ENCODE measurements at regions not wholly inside any gene's neighbourhood (a gene's known extent, or its start where the extent isn't known, plus 50 kb on each side); places are given as distances from the start of the nearest gene placed in this dataset.
"Not testable (repeated sequence)": the region's sequence is repeated elsewhere in the genome, so short reads cannot be mapped to it uniquely, and the experiment has no call there.

- no peak for DNase-seq (ENCODE audit: low spot score)
Measured at GRCh38 chr10:129041916-129042315, 425.1 kb upstream of the MGMT start.

- no peak for DNase-seq (ENCODE audit: low spot score)
Measured at GRCh38 chr10:129042776-129043595, 424.1 kb upstream of the MGMT start.

DNA sequence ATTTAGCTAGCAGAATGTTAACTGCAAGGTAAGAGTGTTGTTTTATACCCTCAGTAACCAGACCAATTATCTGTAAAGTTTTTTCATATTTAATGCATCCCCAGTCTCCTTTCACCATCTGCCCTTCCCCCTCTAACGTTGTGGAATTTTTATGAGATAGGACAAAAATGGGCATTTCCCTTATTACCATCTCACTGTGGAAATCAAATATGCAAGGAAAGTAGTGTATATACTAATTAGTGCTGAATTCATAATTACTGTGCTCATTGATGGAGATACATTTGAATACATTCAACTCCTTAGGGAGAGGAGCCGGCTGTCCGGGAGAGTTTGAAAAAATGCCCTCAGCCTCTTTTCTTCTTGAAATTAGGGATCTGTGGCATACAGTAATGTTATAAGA is 423.4 kb upstream of the MGMT start:
- no peak for DNase-seq (ENCODE audit: low spot score)

DNA sequence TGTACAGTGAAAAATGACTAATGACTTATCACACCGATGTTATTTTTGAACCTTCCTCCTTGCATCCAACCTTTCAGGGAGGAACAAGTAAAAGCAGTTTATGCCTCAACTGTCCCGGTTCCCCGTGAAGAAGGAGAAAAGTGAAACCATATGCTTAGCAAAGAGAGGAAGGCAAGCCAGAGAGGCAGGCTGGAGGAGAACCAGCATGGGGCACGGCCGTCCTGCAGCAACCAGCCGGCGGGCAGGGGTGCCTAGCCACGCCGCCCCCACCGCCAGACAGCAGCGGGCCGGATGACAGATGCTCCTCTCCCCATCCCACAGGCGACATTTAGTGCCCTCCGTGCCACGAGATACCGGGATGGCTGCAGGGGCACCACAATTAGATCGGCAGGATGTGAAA is 421.4 kb upstream of the MGMT start:
- DNase-seq (ENCODE audit: low spot score): no peak

DNA sequence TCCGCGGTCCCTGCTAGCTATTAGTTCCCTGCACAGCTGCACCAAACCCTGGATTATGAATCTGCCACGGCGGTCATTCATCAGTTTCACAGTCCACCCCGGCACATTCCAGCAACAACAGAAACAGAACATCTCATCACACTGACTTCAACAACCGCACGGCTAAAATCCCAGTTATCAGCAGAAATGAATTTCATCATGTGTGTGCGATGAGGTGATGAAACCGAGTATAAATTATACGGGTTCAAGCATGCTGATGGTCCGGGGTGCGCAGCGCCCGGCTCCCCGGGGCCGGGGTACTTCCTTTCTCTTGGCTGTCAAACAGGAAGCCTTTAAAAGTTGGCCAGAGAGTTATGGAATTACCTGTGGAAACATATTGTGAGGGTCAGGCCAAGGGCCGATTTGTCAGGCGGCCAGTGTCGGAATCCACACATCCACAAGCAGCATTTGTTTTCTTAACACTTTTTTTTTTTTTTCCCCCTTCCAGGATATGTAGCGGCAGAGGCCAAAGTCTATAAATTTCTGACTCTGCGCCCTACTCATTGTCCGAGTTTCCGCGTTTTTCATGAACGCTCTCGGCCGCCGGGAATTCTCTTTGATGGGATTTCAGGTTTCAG is 420.9 kb upstream of the MGMT start:
- no peak for DNase-seq (ENCODE audit: low spot score)

DNA sequence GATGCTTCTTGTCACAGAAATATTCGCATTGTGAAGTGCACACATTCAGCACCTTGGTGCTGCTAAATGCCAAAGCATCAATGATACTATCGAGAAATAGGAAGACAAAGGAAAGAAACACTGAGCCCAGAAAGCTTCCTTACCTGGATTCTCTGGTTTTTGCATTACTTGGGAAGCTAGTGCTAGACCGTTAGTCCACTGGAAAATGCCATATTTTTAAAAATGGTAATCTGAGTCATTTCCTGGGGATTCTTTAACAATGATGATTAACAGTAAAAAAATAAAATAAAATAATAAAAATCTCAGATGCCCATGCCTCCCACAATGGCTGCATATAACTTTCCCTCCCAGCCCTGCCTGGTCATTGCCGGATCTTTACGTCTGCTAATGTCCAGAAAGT is 420.1 kb upstream of the MGMT start:
- DNase-seq (ENCODE audit: low spot score): no peak

- no peak for DNase-seq (ENCODE audit: low spot score)
Measured at GRCh38 chr10:129047600-129047999, 419.4 kb upstream of the MGMT start.

DNA sequence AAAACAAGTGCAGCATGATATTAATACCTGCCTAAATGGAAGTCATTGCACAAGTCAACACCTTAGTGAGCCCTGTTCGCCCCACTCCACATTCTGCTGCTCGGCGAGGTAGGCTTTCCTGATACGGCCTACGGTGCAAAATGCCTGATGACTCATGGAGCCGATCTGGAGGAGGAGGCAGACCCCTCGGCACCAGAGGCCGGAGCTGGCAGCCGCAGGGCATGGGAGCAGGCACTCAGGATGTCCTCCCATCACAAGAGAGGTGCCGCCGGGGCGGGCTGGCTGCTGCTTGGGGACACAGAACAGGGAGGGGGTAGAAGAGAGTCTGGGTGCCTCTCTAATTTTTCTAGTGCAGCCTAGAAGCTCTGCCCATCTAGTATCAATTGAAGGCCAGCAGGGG is 418.5 kb upstream of the MGMT start:
- DNase-seq (ENCODE audit: low spot score): no peak

- no peak for DNase-seq (ENCODE audit: low spot score)
Measured at GRCh38 chr10:129049501-129049900, 417.5 kb upstream of the MGMT start.

DNA sequence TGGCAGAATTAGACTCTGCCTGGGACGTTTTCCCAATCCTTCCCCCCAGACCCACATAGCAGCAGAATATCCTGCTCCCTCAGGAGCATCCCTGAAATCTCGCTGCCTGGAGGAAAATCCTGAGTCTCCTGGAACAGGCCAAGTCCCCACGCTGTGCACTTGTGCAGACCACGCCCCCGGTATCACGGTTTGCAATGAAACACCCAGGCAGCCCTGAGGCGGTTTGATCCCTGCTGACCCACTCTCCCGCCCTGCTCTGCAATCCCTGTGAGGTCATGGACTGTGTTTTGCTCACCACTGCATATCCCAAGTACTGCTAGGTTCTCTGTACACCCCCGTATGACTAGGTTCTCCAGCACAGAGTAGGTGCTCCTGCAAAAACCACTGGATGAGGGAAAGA is 411.8 kb upstream of the MGMT start:
- no peak for DNase-seq (ENCODE audit: low spot score)

DNA sequence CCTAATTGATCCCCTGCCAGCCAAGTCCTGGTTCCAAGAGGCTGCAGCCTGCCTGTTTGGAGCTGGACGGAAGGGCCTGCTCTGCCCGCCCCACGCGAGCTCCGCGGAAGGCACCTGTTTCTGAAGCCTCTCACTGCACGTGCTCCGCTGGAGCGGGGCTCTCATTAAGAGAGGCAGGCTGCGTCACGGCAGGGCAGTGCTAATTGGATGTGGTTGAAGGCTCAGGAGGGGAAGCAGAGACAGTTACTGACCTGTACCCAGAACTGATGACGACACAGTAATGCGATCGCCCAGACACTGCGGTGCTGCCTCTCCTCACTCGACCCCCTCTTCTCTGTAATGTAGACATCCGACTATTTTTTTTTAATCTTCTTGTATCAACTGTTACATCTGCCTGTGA is 411.1 kb upstream of the MGMT start:
- DNase-seq (ENCODE audit: low spot score): no peak

DNA sequence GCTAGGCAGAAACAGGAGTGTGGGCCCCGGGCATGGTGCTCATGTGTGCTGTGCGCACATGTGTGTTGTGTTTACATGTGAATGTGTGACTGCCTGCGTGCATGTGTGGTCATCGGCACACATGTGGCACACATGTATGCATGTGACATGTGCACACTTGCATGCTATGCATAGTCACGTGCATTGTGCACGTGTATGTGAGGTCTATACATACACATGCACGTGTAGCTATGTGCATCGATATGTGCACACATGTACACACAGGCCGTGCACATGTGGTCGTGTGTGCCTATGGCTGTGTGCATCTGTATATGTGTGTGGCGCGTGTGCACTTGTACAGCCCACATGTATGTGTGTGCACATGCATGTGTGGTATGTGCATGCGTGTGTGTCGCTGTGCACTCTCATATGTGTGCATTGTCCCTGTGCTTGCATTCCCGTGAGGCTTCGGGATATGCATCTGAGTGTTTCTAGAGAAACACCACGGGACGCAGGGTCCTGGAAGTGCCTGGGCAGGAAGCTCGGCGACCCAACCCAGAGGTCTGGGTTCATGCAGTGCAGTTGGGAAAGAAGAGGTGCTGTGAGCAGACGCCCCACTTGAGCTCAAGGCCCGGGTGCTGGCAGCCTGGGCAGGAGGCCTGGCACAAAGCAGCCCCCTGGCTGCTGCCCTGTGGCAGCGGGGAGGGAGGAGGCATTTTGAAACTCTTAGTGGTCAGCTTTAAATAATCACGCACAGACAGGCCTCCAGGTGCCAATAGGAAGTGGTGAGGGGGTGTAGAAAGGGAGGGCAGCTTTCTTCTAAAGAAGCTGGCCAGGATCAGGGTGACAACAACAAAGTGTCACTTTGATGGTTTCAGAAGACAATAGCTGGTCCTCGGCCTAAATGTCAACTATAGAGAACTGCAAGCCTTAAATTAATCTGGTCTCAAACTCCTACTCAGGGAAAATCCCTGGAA is 410.0 kb upstream of the MGMT start:
- no peak for DNase-seq (ENCODE audit: low spot score)

- no peak for DNase-seq (ENCODE audit: low spot score)
Measured at GRCh38 chr10:129057856-129058663, 409.0 kb upstream of the MGMT start.

- no peak for DNase-seq (ENCODE audit: low spot score)
Measured at GRCh38 chr10:129058664-129059155, 408.3 kb upstream of the MGMT start.

- no peak for DNase-seq (ENCODE audit: low spot score)
Measured at GRCh38 chr10:129059977-129060376, 407.1 kb upstream of the MGMT start.

DNA sequence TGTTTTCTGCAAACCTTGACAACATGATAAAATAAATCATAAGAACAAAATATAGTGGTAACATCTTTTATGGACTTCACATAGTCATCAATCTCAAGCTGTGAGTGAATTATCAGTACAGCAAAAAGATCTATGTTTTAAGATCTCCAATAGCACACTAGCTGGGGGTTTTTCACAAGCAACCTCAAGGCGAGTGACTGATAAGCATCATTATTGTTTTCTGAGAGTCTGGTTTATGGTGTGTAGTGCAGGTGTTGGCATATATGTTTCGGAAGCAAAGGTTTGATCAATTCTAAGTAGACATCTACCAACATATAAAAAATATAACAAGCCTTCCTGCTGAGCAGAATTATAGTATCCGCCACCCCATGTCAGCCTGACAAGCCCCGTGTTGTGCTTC is 403.8 kb upstream of the MGMT start:
- no peak for DNase-seq (ENCODE audit: low spot score)

DNA sequence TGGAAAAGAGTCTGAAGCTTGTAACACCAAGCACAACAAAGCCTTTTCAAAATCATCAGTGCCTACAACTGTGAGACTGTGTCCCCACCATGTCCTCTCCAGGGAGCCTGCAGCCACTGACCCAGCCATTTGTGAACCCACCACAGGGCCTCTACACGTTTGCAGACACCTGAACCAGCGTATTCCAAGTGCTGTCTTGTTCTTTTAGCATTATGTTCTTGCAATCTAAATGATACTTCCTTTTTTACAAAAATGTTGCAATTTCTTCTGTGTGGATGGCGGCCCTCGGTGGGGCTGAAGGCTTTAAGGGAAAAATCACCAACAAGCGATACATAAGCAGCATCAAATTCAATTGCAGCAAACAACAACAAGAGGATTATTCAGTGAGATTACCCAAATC is 403.2 kb upstream of the MGMT start:
- DNase-seq (ENCODE audit: low spot score): no peak

GRCh38 chr10:129066529-129066928 is 400.5 kb upstream of the MGMT start:
- DNase-seq (ENCODE audit: low spot score): not testable (repeated sequence)

DNA sequence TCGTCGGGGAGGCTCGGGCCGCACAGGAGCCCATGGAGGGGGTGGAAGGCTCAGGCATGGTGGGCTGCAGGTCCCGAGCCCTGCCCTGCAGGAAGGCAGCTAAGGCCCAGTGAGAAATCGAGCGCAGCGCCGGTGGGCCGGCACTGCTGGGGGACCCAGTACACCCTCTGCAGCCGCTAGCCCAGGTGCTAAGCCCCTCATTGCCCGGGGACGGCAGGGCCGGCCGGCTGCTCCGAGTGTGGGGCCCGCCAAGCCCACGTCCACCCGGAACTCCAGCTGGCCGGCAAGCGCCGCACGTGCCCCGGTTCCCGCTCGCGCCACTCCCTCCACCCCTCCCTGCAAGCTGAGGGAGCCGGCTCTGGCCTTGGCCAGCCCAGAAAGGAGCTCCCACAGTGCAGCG is 395.6 kb upstream of the MGMT start:
- not testable (repeated sequence) for DNase-seq (ENCODE audit: low spot score)

- no peak for DNase-seq (ENCODE audit: low spot score)
Measured at GRCh38 chr10:129074939-129075338, 392.1 kb upstream of the MGMT start.

- no peak for DNase-seq (ENCODE audit: low spot score)
Measured at GRCh38 chr10:129075508-129075907, 391.5 kb upstream of the MGMT start.

DNA sequence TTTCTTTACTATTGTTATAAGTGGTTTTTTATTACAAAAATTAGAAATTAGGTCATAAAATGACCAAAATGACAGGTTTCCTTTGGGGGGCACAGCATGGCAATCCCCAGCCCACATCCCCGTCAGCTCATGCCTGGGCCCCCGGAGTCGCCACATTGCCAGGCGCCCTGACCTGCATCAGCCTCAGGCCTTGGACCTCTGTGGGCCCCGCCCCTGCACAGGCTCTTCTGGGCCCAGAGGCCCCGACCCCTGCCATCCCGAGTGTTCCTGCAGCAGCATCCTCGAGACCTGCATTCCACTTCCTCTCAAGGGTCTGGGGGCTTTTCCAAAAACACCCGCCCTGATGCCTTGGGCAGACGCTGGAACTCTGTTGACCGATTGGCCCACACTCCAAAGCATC is 391.1 kb upstream of the MGMT start:
- no peak for DNase-seq (ENCODE audit: low spot score)

Measured in putamen (tissue), 1 donor.